ENCODE measurements at regions not wholly inside any gene's neighbourhood (a gene's known extent, or its start where the extent isn't known, plus 50 kb on each side); places are given as distances from the start of the nearest gene placed in this dataset.
"Not testable (repeated sequence)": the region's sequence is repeated elsewhere in the genome, so short reads cannot be mapped to it uniquely, and the experiment has no call there.

GRCh38 chr17:27038676-27039075 is 255.2 kb upstream of the WSB1 start:
- H3K9ac ChIP-seq (ENCODE audit: low read depth, low read length), result no peak overlapping the region
- H3K36me3 ChIP-seq (ENCODE audit: insufficient read depth, low read length), result no peaks in the 10 kb centered on the region
- H3K4me2 ChIP-seq (ENCODE audit: insufficient read depth, low read length), result no peak overlapping the region
- no peak overlapping the region for H3K4me3 ChIP-seq (ENCODE audit: low read depth in 1 of 2, low read length in 2 of 2)
- no peaks in the 10 kb centered on the region for H3K79me2 ChIP-seq (ENCODE audit: insufficient read depth, low read length)
- no peaks in the 10 kb centered on the region for H3K27me3 ChIP-seq (ENCODE audit: insufficient read depth, low read length, poor library complexity)
- DNase-seq (peak; percentile 4), ATAC-seq (ENCODE audit: insufficient read depth, low read depth) (no peak)
- H3K9me3 ChIP-seq (ENCODE audit: insufficient read depth, low read length, severe bottlenecking), result no peaks in the 10 kb centered on the region
- no peak overlapping the region for H3K27ac ChIP-seq (ENCODE audit: low read length)
- H4K20me1 ChIP-seq (ENCODE audit: insufficient read depth, low read length), result no peaks in the 10 kb centered on the region
- H3K4me1 ChIP-seq (ENCODE audit: insufficient read depth, low read length), result no peaks in the 10 kb centered on the region
- H2AFZ ChIP-seq (ENCODE audit: low read depth, low read length), result no peak overlapping the region
- TF ChIP-seq EZH2 (IDR thresholded peaks at IDR 0.05; ENCODE audit: borderline replicate concordance, low read depth, low read length, severe bottlenecking), result no peak
- peak; percentile 39 for TF ChIP-seq CTCF (IDR thresholded peaks at IDR 0.05; ENCODE audit: borderline replicate concordance, extremely low read depth, low read length, poor library complexity, severe bottlenecking)

GRCh38 chr17:27045039-27045438 is 248.9 kb upstream of the WSB1 start:
- not testable (repeated sequence) for ATAC-seq (ENCODE audit: insufficient read depth, low read depth); H3K9ac ChIP-seq (ENCODE audit: low read depth, low read length); H3K27ac ChIP-seq (ENCODE audit: low read length); H3K79me2 ChIP-seq (ENCODE audit: insufficient read depth, low read length); H3K9me3 ChIP-seq (ENCODE audit: insufficient read depth, low read length, severe bottlenecking); H3K36me3 ChIP-seq (ENCODE audit: insufficient read depth, low read length); H2AFZ ChIP-seq (ENCODE audit: low read depth, low read length); H3K4me3 ChIP-seq (ENCODE audit: low read depth in 1 of 2, low read length in 2 of 2); H3K27me3 ChIP-seq (ENCODE audit: insufficient read depth, low read length, poor library complexity); H4K20me1 ChIP-seq (ENCODE audit: insufficient read depth, low read length); H3K4me1 ChIP-seq (ENCODE audit: insufficient read depth, low read length); H3K4me2 ChIP-seq (ENCODE audit: insufficient read depth, low read length); DNase-seq

- DNase-seq (no peak), ATAC-seq (ENCODE audit: insufficient read depth, low read depth) (no peak)
- TF ChIP-seq EZH2 (IDR thresholded peaks at IDR 0.05; ENCODE audit: borderline replicate concordance, low read depth, low read length, severe bottlenecking), result no peak
- no peak for TF ChIP-seq CTCF (IDR thresholded peaks at IDR 0.05; ENCODE audit: borderline replicate concordance, extremely low read depth, low read length, poor library complexity, severe bottlenecking)
- Histone ChIP-seq H3K36me3 (ENCODE audit: insufficient read depth, low read length) (no peaks in the 10 kb centered on the region), H3K27me3 (ENCODE audit: insufficient read depth, low read length, poor library complexity) (no peaks in the 10 kb centered on the region), H3K4me1 (ENCODE audit: insufficient read depth, low read length) (no peaks in the 10 kb centered on the region), H3K9ac (ENCODE audit: low read depth, low read length) (no peak overlapping the region), H3K9me3 (ENCODE audit: insufficient read depth, low read length, severe bottlenecking) (no peaks in the 10 kb centered on the region), H3K4me2 (ENCODE audit: insufficient read depth, low read length) (no peak overlapping the region), H3K27ac (ENCODE audit: low read length) (no peak overlapping the region), H3K79me2 (ENCODE audit: insufficient read depth, low read length) (no peaks in the 10 kb centered on the region), H2AFZ (ENCODE audit: low read depth, low read length) (no peak overlapping the region), H4K20me1 (ENCODE audit: insufficient read depth, low read length) (no peaks in the 10 kb centered on the region), H3K4me3 (ENCODE audit: low read depth in 1 of 2, low read length in 2 of 2) (no peak overlapping the region)
These were observed 244.7 kb upstream of the WSB1 start for GRCh38 chr17:27049104-27049784.

GRCh38 chr17:27065588-27065987 is 228.3 kb upstream of the WSB1 start:
- DNase-seq, result no peak
- H3K36me3 ChIP-seq (ENCODE audit: insufficient read depth, low read length), result no peaks in the 10 kb centered on the region
- H3K4me1 ChIP-seq (ENCODE audit: insufficient read depth, low read length), result no peaks in the 10 kb centered on the region
- H3K9ac ChIP-seq (ENCODE audit: low read depth, low read length), result no peak overlapping the region
- no peaks in the 10 kb centered on the region for H3K9me3 ChIP-seq (ENCODE audit: insufficient read depth, low read length, severe bottlenecking)
- no peak overlapping the region for H3K4me3 ChIP-seq (ENCODE audit: low read depth in 1 of 2, low read length in 2 of 2)
- H3K27ac ChIP-seq (ENCODE audit: low read length), result no peak overlapping the region
- no peak overlapping the region for H3K4me2 ChIP-seq (ENCODE audit: insufficient read depth, low read length)
- ATAC-seq (ENCODE audit: insufficient read depth, low read depth), result no peak
- H3K79me2 ChIP-seq (ENCODE audit: insufficient read depth, low read length), result no peaks in the 10 kb centered on the region
- no peak for TF ChIP-seq EZH2 (IDR thresholded peaks at IDR 0.05; ENCODE audit: borderline replicate concordance, low read depth, low read length, severe bottlenecking)
- no peak for TF ChIP-seq CTCF (IDR thresholded peaks at IDR 0.05; ENCODE audit: borderline replicate concordance, extremely low read depth, low read length, poor library complexity, severe bottlenecking)
- no peaks in the 10 kb centered on the region for H3K27me3 ChIP-seq (ENCODE audit: insufficient read depth, low read length, poor library complexity)
- H4K20me1 ChIP-seq (ENCODE audit: insufficient read depth, low read length), result no peaks in the 10 kb centered on the region
- no peak overlapping the region for H2AFZ ChIP-seq (ENCODE audit: low read depth, low read length)

Data from DND-41 (cell line).